PC-9 (cell line): ENCODE measurements at regions not wholly inside any gene's neighbourhood (a gene's known extent, or its start where the extent isn't known, plus 50 kb on each side); places are given as distances from the start of the nearest gene placed in this dataset.

Source experiments
- BruUV-seq: library from RNA; stranded (reverse); fragments of 400-500 nt; replicated peaks from 2 replicates; lab custom pipeline; 2021; lab: Mats Ljungman, UMichigan
- CTCF ChIA-PET: fragments of 300-600 bp; sonication (Branson Sonifier 250); formaldehyde crosslinking; loops from one replicate; lab custom pipeline; 2022; ENCODE audit warnings: antibody characterized with exemption; lab: Charles Lee
- POLR2A ChIA-PET: fragments of 300-600 bp; sonication (Branson Sonifier 250); formaldehyde crosslinking; loops from one replicate; lab custom pipeline; 2022; ENCODE audit warnings: antibody characterized with exemption; ENCODE audit not compliant: unreplicated experiment; lab: Charles Lee
- DNase-seq, 2 experiments: peaks; one replicate each; pipeline versions ENCODE4 v3.0.0 to v3.0.0-alpha.2; 2015 to 2022; ENCODE audit warnings: mixed read lengths in 1 of 2
- H2AFZ ChIP-seq: fragments of 200-600 bp; sonication (generic); 2 replicates; pipeline ENCODE4 v1.8.1; 2017; ENCODE audit warnings: antibody characterized with exemption
- H3F3A ChIP-seq: fragments of 200-600 bp; sonication (generic); 2 replicates; pipeline ENCODE4 v1.8.1; 2017; ENCODE audit warnings: antibody characterized with exemption, mild to moderate bottlenecking, low read depth; ENCODE audit not compliant: insufficient read depth
- H3K27ac ChIP-seq: fragments of 200-600 bp; sonication (generic); 2 replicates; pipeline ENCODE4 v1.6.1; 2016; ENCODE audit warnings: mixed run types
- H3K27me3 ChIP-seq: fragments of 200-600 bp; sonication (generic); 2 replicates; pipeline ENCODE4 v1.6.1; 2016; ENCODE audit warnings: low read depth, mixed run types; ENCODE audit not compliant: insufficient read depth
- H3K36me3 ChIP-seq: fragments of 200-600 bp; sonication (generic); 2 replicates; pipeline ENCODE4 v1.6.1; 2016; ENCODE audit warnings: low read depth, mixed run types
- H3K4me1 ChIP-seq: fragments of 200-600 bp; sonication (generic); replicated peaks from 2 replicates; pipeline ENCODE4 v1.6.1; 2016; ENCODE audit warnings: mixed run types; ENCODE audit not compliant: insufficient read depth
- H3K4me2 ChIP-seq: fragments of 200-600 bp; sonication (generic); 2 replicates; pipeline ENCODE4 v1.6.1; 2017; ENCODE audit warnings: mixed run types
- H3K4me3 ChIP-seq: fragments of 200-600 bp; sonication (generic); 2 replicates; pipeline ENCODE4 v1.6.1; 2016; ENCODE audit warnings: mixed run types
- H3K79me2 ChIP-seq: fragments of 200-600 bp; sonication (generic); 2 replicates; pipeline ENCODE4 v1.6.1; 2017; ENCODE audit warnings: low read depth, mixed run types
- H3K9me2 ChIP-seq: fragments of 200-600 bp; sonication (generic); 2 replicates; pipeline ENCODE4 v1.8.1; 2017; ENCODE audit warnings: mild to moderate bottlenecking; ENCODE audit not compliant: insufficient read depth
- H3K9me3 ChIP-seq: fragments of 200-600 bp; sonication (generic); 2 replicates; pipeline ENCODE4 v1.8.1; 2016; ENCODE audit warnings: low read depth; ENCODE audit not compliant: insufficient read depth
- H4K20me1 ChIP-seq: fragments of 200-600 bp; sonication (generic); 2 replicates; pipeline ENCODE4 v1.8.1; 2017; ENCODE audit not compliant: insufficient read depth
- EZH2 ChIP-seq: fragments of 200-600 bp; sonication (generic); IDR thresholded peaks from 2 replicates; pipeline ENCODE4 v1.8.0; 2017; ENCODE audit warnings: antibody characterized with exemption, low read depth
- intact Hi-C: fragments of 100-400 bp; cut with micrococcal nuclease; formaldehyde crosslinking; loops from one replicate; pipeline ENCODE4 v1.10.0; 2022; ENCODE audit not compliant: unreplicated experiment
- TF ChIP-seq, protein P1 (sequence below): fragments of 200-600 bp; sonication (generic); conservative IDR thresholded peaks from 2 replicates; pipeline ENCODE4 v1.6.1; 2017; ENCODE audit warnings: mixed run types, antibody characterized with exemption, mild to moderate bottlenecking, moderate library complexity

DNA sequence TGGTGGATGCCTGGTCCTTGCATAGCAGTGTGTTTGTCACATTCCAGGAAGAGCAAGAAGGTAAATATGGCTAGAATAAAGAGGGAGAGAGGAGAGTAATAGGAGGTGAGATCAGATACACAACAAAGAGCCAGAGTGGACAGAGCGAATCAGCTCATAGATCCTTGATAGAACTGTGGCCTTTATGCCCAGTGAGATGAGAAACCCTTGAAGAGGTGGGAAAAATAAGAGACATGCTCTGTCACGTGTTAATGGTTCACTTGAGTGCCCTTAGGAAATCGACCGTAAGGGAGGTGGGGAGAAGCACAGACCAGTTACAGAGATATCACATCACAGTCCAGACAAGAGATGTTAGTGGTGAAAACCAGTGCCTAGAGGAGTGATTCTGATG is 84.7 kb upstream of the RAB27B start:
- H3K4me1 ChIP-seq, result peaks cover 18% of the 10 kb centered on the region
- TF ChIP-seq, protein P1, sequence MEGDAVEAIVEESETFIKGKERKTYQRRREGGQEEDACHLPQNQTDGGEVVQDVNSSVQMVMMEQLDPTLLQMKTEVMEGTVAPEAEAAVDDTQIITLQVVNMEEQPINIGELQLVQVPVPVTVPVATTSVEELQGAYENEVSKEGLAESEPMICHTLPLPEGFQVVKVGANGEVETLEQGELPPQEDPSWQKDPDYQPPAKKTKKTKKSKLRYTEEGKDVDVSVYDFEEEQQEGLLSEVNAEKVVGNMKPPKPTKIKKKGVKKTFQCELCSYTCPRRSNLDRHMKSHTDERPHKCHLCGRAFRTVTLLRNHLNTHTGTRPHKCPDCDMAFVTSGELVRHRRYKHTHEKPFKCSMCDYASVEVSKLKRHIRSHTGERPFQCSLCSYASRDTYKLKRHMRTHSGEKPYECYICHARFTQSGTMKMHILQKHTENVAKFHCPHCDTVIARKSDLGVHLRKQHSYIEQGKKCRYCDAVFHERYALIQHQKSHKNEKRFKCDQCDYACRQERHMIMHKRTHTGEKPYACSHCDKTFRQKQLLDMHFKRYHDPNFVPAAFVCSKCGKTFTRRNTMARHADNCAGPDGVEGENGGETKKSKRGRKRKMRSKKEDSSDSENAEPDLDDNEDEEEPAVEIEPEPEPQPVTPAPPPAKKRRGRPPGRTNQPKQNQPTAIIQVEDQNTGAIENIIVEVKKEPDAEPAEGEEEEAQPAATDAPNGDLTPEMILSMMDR, result no peak
- no peak for TF ChIP-seq EZH2
- no peak for DNase-seq
- H3K79me2 ChIP-seq, result no peaks in the 10 kb centered on the region
- no peak overlapping the region for H3K4me3 ChIP-seq
- ChIA-PET CTCF (no interaction called here), POLR2A (no interaction called here)
- H3F3A ChIP-seq, result no peaks in the 10 kb centered on the region
- no peak overlapping the region for H3K27ac ChIP-seq
- no peak overlapping the region for H2AFZ ChIP-seq
- no peaks in the 10 kb centered on the region for H3K27me3 ChIP-seq
- intact Hi-C loops, result no loop called here
- H3K9me2 ChIP-seq, result no peaks in the 10 kb centered on the region
- H3K9me3 ChIP-seq, result peaks cover 4% of the 10 kb centered on the region
- H3K36me3 ChIP-seq, result no peaks in the 10 kb centered on the region
- H3K4me2 ChIP-seq, result no peak overlapping the region
- no TSS peak for BruUV-seq
- H4K20me1 ChIP-seq, result no peaks in the 10 kb centered on the region

DNA sequence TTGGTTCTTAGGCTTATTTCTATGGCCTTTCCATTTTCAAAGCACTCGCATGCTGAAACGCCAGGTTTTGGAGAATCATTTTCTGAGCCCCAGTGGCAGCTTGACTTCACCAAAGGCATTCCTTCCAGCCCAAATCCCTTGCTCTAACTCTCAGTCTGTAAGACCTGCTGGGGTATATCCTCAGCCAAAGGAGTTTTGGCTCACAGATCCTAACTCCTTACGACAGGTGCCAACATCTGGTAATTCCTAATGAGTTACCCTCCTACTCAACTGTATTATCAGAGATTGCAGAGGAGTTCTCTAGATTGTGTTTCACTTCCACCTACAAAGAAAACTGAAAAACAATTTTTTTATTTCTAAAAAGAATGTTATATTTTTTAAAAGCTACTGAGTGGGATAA is 79.0 kb upstream of the RAB27B start:
- H3K27me3 ChIP-seq, result no peaks in the 10 kb centered on the region
- no peak for TF ChIP-seq EZH2
- TF ChIP-seq, protein P1, result no peak
- no peak overlapping the region for H2AFZ ChIP-seq
- CTCF ChIA-PET, result no interaction called here
- H3K36me3 ChIP-seq, result no peaks in the 10 kb centered on the region
- intact Hi-C loops, result no loop called here
- no peaks in the 10 kb centered on the region for H4K20me1 ChIP-seq
- no peak overlapping the region for H3K4me2 ChIP-seq
- H3K9me2 ChIP-seq, result no peaks in the 10 kb centered on the region
- DNase-seq, result no peak
- H3K4me1 ChIP-seq, result no peaks in the 10 kb centered on the region
- no peaks in the 10 kb centered on the region for H3F3A ChIP-seq
- POLR2A ChIA-PET, result no interaction called here
- H3K9me3 ChIP-seq, result no peaks in the 10 kb centered on the region
- no TSS peak for BruUV-seq
- H3K27ac ChIP-seq, result no peak overlapping the region
- no peaks in the 10 kb centered on the region for H3K79me2 ChIP-seq
- H3K4me3 ChIP-seq, result no peak overlapping the region

GRCh38 chr18:54750350-54750749 is 77.9 kb upstream of the RAB27B start:
- no peak overlapping the region for H2AFZ ChIP-seq
- ChIA-PET CTCF (no interaction called here), POLR2A (no interaction called here)
- no peak overlapping the region for H3K4me2 ChIP-seq
- TF ChIP-seq EZH2, result no peak
- no peak overlapping the region for H3K27ac ChIP-seq
- intact Hi-C loops, result no loop called here
- no peaks in the 10 kb centered on the region for H3K36me3 ChIP-seq
- H3F3A ChIP-seq, result no peaks in the 10 kb centered on the region
- no peaks in the 10 kb centered on the region for H3K27me3 ChIP-seq
- BruUV-seq, result no TSS peak
- no peak overlapping the region for H3K4me3 ChIP-seq
- DNase-seq, result no peak
- no peaks in the 10 kb centered on the region for H4K20me1 ChIP-seq
- H3K79me2 ChIP-seq, result no peaks in the 10 kb centered on the region
- no peaks in the 10 kb centered on the region for H3K9me2 ChIP-seq
- H3K9me3 ChIP-seq, result no peaks in the 10 kb centered on the region
- H3K4me1 ChIP-seq, result no peaks in the 10 kb centered on the region

DNA sequence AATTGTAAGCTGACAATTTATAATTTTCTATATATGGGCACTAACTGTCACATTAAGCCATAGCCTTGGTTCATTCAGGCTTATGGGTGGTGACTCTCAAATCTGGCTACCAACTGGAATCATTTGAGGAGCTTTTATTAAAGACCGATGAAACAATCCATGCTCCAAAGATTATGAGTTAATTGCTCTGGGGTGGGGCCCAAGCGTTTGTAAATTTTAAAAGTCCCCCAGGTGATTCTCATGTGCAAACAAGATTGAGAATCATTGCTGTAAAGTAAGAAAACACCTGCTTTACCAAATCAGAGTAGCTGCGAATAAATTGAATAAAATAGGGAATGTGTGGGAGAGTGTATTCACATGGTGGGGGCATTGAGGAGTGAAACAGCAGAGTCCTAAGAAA is 76.1 kb upstream of the RAB27B start:
- Histone ChIP-seq H4K20me1 (no peaks in the 10 kb centered on the region), H3K36me3 (no peaks in the 10 kb centered on the region), H3K27ac (no peak overlapping the region), H3K79me2 (no peaks in the 10 kb centered on the region), H3K27me3 (no peaks in the 10 kb centered on the region), H3K4me2 (no peak overlapping the region), H2AFZ (no peak overlapping the region), H3F3A (no peaks in the 10 kb centered on the region), H3K4me1 (no peaks in the 10 kb centered on the region), H3K9me3 (no peaks in the 10 kb centered on the region), H3K4me3 (no peak overlapping the region), H3K9me2 (no peaks in the 10 kb centered on the region)
- DNase-seq, result no peak
- TF ChIP-seq, protein P1, result no peak
- TF ChIP-seq EZH2, result no peak
- intact Hi-C loops, result no loop called here
- BruUV-seq, result no TSS peak
- ChIA-PET CTCF (no interaction called here), POLR2A (no interaction called here)
